Transverse colon (tissue), 4 donors: ENCODE measurements at regions not wholly inside any gene's neighbourhood (a gene's known extent, or its start where the extent isn't known, plus 50 kb on each side); places are given as distances from the start of the nearest gene placed in this dataset.

Experiments
- EP300 ChIP-seq: sonication (generic); formaldehyde crosslinking; IDR thresholded peaks from one replicate; pipeline ENCODE4 v1.6.1; 2017; ENCODE audit warnings: antibody characterized with exemption, low read depth
- POLR2AphosphoS5 ChIP-seq, 3 donors: sonication (generic); formaldehyde crosslinking; IDR thresholded peaks; one replicate each; pipeline ENCODE4 v1.6.1; 2016; ENCODE audit warnings: antibody characterized with exemption in 3 of 3
- TF ChIP-seq, protein P1 (sequence below), 5 experiments: fragments of 200-600 bp in 3 of 5; fragments of 450-650 bp in 2 of 5; sonication (generic) in 3 of 5; IDR thresholded peaks; 1 replicate in 2 of 5; 2 replicates in 3 of 5; pipeline ENCODE4 v1.5.1; 2016 to 2017; ENCODE audit warnings: antibody characterized with exemption in 5 of 5, inconsistent platforms in 3 of 5, mild to moderate bottlenecking in 2 of 5, moderate library complexity in 1 of 5

GRCh38 chr18:3368193-3368592 is 81.8 kb upstream of the TGIF1 start:
- TF ChIP-seq, protein P1, sequence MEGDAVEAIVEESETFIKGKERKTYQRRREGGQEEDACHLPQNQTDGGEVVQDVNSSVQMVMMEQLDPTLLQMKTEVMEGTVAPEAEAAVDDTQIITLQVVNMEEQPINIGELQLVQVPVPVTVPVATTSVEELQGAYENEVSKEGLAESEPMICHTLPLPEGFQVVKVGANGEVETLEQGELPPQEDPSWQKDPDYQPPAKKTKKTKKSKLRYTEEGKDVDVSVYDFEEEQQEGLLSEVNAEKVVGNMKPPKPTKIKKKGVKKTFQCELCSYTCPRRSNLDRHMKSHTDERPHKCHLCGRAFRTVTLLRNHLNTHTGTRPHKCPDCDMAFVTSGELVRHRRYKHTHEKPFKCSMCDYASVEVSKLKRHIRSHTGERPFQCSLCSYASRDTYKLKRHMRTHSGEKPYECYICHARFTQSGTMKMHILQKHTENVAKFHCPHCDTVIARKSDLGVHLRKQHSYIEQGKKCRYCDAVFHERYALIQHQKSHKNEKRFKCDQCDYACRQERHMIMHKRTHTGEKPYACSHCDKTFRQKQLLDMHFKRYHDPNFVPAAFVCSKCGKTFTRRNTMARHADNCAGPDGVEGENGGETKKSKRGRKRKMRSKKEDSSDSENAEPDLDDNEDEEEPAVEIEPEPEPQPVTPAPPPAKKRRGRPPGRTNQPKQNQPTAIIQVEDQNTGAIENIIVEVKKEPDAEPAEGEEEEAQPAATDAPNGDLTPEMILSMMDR (IDR thresholded peaks at IDR 0.05): no peak
- TF ChIP-seq EP300 (no peak), POLR2AphosphoS5 (IDR thresholded peaks at IDR 0.05) (no peak)
